ENCODE measurements at regions not wholly inside any gene's neighbourhood (a gene's known extent, or its start where the extent isn't known, plus 50 kb on each side); places are given as distances from the start of the nearest gene placed in this dataset.
"Not testable (repeated sequence)": the region's sequence is repeated elsewhere in the genome, so short reads cannot be mapped to it uniquely, and the experiment has no call there.

DNA sequence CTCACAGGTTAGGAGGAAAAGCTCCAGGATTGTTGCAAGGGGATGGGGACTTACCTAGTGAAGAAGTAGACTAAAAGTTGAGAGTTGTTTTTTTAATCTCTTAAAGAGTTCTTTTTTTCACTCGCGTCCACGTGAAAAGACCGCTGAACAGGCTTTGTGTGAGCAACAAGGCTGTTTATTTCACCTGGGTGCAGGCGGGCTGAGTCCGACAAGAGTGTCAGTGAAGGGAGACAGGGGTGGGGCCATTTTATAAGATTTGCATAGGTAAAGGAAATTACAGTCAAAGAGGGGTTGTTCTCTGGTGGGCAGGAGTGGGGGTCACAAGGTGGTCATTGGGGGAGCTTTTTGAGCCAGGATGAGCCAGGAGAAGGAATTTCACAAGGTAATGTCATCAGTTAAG is 249.7 kb downstream of the USP25 start:
- H3K27ac Mint-ChIP-seq; H3K27me3 Mint-ChIP-seq; POLR2A ChIA-PET; H3K4me1 Mint-ChIP-seq; DNase-seq; intact Hi-C loops (cut with DNase I, micrococcal nuclease); H3K4me3 Mint-ChIP-seq; H3K9me3 Mint-ChIP-seq (ENCODE audit: low read depth); H3K36me3 Mint-ChIP-seq (ENCODE audit: low read depth); CTCF ChIA-PET; ATAC-seq: not testable (repeated sequence)

DNA sequence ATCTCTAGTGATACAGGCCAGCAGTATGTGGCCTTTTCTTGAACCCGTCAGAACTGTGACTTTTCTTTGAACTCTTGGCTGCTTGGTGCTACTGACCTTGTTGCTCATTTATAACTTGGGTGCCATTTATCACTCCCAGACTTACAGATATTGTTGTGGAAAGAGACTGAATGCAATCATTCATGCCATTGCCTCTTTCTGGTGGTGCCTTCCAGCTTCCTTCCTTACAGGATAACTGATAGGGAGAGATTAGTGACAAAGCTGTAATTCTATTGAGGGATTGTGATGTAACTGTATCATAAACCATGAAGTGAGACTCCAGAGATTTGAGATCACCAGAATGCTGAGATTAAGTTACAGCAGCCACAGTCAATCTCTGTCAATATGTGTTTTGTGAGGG is 256.5 kb downstream of the USP25 start:
- H3K4me3 Mint-ChIP-seq = no peak overlapping the region
- POLR2A ChIA-PET = no interaction called here
- H3K9me3 Mint-ChIP-seq (ENCODE audit: low read depth) = no peaks in the 10 kb centered on the region
- DNase-seq = no peak
- H3K27me3 Mint-ChIP-seq = no peaks in the 10 kb centered on the region
- intact Hi-C loops (cut with DNase I, micrococcal nuclease) = no loop called here
- no peak for ATAC-seq
- H3K4me1 Mint-ChIP-seq = no peaks in the 10 kb centered on the region
- no peak overlapping the region for H3K27ac Mint-ChIP-seq
- CTCF ChIA-PET = no interaction called here
- H3K36me3 Mint-ChIP-seq (ENCODE audit: low read depth) = no peaks in the 10 kb centered on the region

- Mint-ChIP-seq H3K4me1 (no peaks in the 10 kb centered on the region), H3K27me3 (no peaks in the 10 kb centered on the region), H3K4me3 (no peak overlapping the region), H3K27ac (no peak overlapping the region), H3K9me3 (ENCODE audit: low read depth) (no peaks in the 10 kb centered on the region), H3K36me3 (ENCODE audit: low read depth) (no peaks in the 10 kb centered on the region)
- DNase-seq (no peak), ATAC-seq (peak; percentile 30)
- intact Hi-C loops (cut with DNase I, micrococcal nuclease) = no loop called here
- CTCF ChIA-PET = interaction anchor here (0.8 kb wide), 1 partner anchor 25 kb away, joined by 3 read pairs; no protein-coding TSS in a partner anchor
- POLR2A ChIA-PET = no interaction called here
Measured at GRCh38 chr21:15992171-15992570, 262.4 kb downstream of the USP25 start.

- Mint-ChIP-seq H3K27me3 (no peaks in the 10 kb centered on the region), H3K36me3 (ENCODE audit: low read depth) (no peaks in the 10 kb centered on the region), H3K4me1 (no peaks in the 10 kb centered on the region), H3K4me3 (no peak overlapping the region), H3K27ac (no peak overlapping the region), H3K9me3 (ENCODE audit: low read depth) (no peaks in the 10 kb centered on the region)
- POLR2A ChIA-PET = no interaction called here
- intact Hi-C loops (cut with DNase I, micrococcal nuclease) = no loop called here
- CTCF ChIA-PET = no interaction called here
- no peak for ATAC-seq
- no peak for DNase-seq
Measured at GRCh38 chr21:15993951-15994350, 264.2 kb downstream of the USP25 start.

- no peak for DNase-seq
- no peak for ATAC-seq
- H3K9me3 Mint-ChIP-seq (ENCODE audit: low read depth) = no peaks in the 10 kb centered on the region
- ChIA-PET POLR2A (no interaction called here), CTCF (interaction anchor here (0.6 kb wide), 1 partner anchor 862 kb away, joined by 3 read pairs; no protein-coding TSS in a partner anchor)
- intact Hi-C loops (cut with DNase I, micrococcal nuclease) = loop anchor here in 1 of 2 experiments (10.0 kb wide), 1 partner anchor 335 kb away; no protein-coding TSS in a partner anchor
- peaks cover 2% of the 10 kb centered on the region for H3K27me3 Mint-ChIP-seq
- no peaks in the 10 kb centered on the region for H3K4me1 Mint-ChIP-seq
- H3K27ac Mint-ChIP-seq = no peak overlapping the region
- H3K36me3 Mint-ChIP-seq (ENCODE audit: low read depth) = no peaks in the 10 kb centered on the region
- H3K4me3 Mint-ChIP-seq = no peak overlapping the region
Measured at GRCh38 chr21:15999741-16000140, 270.0 kb downstream of the USP25 start.

DNA sequence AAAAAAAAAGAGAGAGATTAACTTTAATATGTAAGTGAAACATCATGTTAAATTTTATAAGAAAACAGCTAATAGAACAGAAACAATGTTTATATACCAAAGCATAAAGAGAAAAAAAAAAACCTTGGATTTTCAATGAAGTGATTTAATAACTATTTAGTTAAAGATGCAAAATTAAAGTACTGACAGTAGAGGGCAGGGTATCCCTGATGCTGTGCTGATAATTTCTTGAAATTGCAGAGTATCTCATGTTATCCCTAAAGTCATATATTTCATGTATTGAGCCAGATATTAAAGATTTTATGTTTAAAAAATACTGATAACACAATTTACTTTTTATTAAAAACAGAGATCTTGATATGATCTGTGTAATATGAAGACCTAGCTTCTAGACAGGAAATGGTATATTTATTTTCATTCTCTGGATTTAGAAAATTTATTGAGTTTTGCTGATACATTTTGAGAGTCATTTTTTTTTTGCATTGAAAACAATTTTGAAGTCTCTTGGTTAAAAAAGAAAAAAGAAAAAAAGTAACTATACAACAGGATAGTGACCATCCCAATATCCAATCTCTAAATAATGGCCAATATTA is 273.2 kb downstream of the USP25 start:
- ChIA-PET CTCF (no interaction called here), POLR2A (no interaction called here)
- Mint-ChIP-seq H3K27ac (no peak overlapping the region), H3K4me3 (no peak overlapping the region), H3K9me3 (ENCODE audit: low read depth) (no peaks in the 10 kb centered on the region), H3K27me3 (peaks cover 2% of the 10 kb centered on the region), H3K36me3 (ENCODE audit: low read depth) (no peaks in the 10 kb centered on the region), H3K4me1 (no peaks in the 10 kb centered on the region)
- intact Hi-C loops (cut with DNase I, micrococcal nuclease) = loop anchor here in 1 of 2 experiments (10.0 kb wide), 1 partner anchor 332 kb away; no protein-coding TSS in a partner anchor
- DNase-seq = no peak
- no peak for ATAC-seq

DNA sequence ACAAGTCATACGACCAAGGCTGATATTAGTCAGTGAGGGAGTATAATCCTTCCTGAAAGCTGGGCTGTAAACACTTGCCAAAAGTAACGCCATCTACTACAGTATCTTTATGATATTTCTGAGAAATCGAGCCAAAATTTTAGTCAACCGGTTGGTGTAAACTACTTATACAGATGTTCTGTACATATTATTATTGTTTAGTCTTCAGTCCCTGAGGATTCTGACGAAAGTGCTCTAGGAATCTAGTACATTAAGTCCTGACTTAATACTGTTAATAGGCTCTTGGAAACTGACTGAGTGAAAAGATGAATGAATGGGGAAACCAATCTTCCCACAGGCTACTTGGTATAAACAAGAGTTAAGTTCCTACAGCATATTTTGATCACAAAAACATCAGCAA is 274.3 kb downstream of the USP25 start:
- no peaks in the 10 kb centered on the region for H3K9me3 Mint-ChIP-seq (ENCODE audit: low read depth)
- ChIA-PET POLR2A (no interaction called here), CTCF (no interaction called here)
- H3K4me3 Mint-ChIP-seq = no peak overlapping the region
- no peaks in the 10 kb centered on the region for H3K36me3 Mint-ChIP-seq (ENCODE audit: low read depth)
- intact Hi-C loops (cut with DNase I, micrococcal nuclease) = loop anchor here in 1 of 2 experiments (10.0 kb wide), 1 partner anchor 331 kb away; no protein-coding TSS in a partner anchor
- H3K4me1 Mint-ChIP-seq = no peaks in the 10 kb centered on the region
- H3K27me3 Mint-ChIP-seq = peaks cover 2% of the 10 kb centered on the region
- ATAC-seq = no peak
- H3K27ac Mint-ChIP-seq = no peak overlapping the region
- no peak for DNase-seq

DNA sequence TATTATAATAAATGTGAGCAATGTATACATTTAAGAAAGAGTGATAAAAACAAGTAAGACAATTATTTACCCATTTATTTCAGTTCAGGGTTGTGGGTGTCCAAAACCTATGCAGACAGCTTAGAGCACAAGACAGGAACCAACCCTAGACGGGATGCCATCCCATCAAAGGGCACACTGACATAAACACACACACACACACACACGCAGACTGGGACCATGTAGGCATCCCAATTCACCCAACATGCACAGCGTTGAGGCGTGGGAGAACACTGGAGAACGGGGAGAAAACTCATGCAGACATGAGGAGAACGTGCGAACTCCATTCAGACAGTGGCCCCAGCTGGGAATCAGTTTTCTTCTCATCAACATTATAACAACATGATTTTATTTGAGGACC is 274.7 kb downstream of the USP25 start:
- H3K4me1 Mint-ChIP-seq = no peaks in the 10 kb centered on the region
- no peak overlapping the region for H3K27ac Mint-ChIP-seq
- ChIA-PET CTCF (no interaction called here), POLR2A (no interaction called here)
- intact Hi-C loops (cut with DNase I, micrococcal nuclease) = loop anchor here in 1 of 2 experiments (10.0 kb wide), 1 partner anchor 330 kb away; no protein-coding TSS in a partner anchor
- ATAC-seq (no peak), DNase-seq (no peak)
- no peak overlapping the region for H3K4me3 Mint-ChIP-seq
- H3K9me3 Mint-ChIP-seq (ENCODE audit: low read depth) = no peaks in the 10 kb centered on the region
- H3K27me3 Mint-ChIP-seq = peaks cover 2% of the 10 kb centered on the region
- H3K36me3 Mint-ChIP-seq (ENCODE audit: low read depth) = no peaks in the 10 kb centered on the region

GRCh38 chr21:16005996-16006395 is 276.2 kb downstream of the USP25 start:
- Mint-ChIP-seq H3K27me3 (peaks cover 2% of the 10 kb centered on the region), H3K36me3 (ENCODE audit: low read depth) (no peaks in the 10 kb centered on the region), H3K4me1 (no peaks in the 10 kb centered on the region), H3K4me3 (no peak overlapping the region), H3K9me3 (ENCODE audit: low read depth) (no peaks in the 10 kb centered on the region), H3K27ac (no peak overlapping the region)
- ATAC-seq = no peak
- CTCF ChIA-PET = interaction anchor here (0.5 kb wide), 1 partner anchor 855 kb away, joined by 3 read pairs; no protein-coding TSS in a partner anchor
- no peak for DNase-seq
- POLR2A ChIA-PET = no interaction called here
- intact Hi-C loops (cut with DNase I, micrococcal nuclease) = loop anchor here in 1 of 2 experiments (10.0 kb wide), 1 partner anchor 329 kb away; no protein-coding TSS in a partner anchor

- ChIA-PET POLR2A (no interaction called here), CTCF (no interaction called here)
- H3K36me3 Mint-ChIP-seq (ENCODE audit: low read depth) = no peaks in the 10 kb centered on the region
- no peak for ATAC-seq
- no peaks in the 10 kb centered on the region for H3K9me3 Mint-ChIP-seq (ENCODE audit: low read depth)
- no peak overlapping the region for H3K27ac Mint-ChIP-seq
- intact Hi-C loops (cut with DNase I, micrococcal nuclease) = loop anchor here in 1 of 2 experiments (10.0 kb wide), 1 partner anchor 327 kb away; no protein-coding TSS in a partner anchor
- no peak overlapping the region for H3K4me3 Mint-ChIP-seq
- H3K4me1 Mint-ChIP-seq = no peaks in the 10 kb centered on the region
- no peak for DNase-seq
- H3K27me3 Mint-ChIP-seq = peaks cover 2% of the 10 kb centered on the region
Measured at GRCh38 chr21:16007943-16008342, 278.2 kb downstream of the USP25 start.

GRCh38 chr21:16011719-16012118 is 281.9 kb downstream of the USP25 start:
- no peak for DNase-seq
- no peak overlapping the region for H3K27ac Mint-ChIP-seq
- CTCF ChIA-PET = interaction anchor here (0.6 to 1.2 kb wide), 2 partner anchors 10 to 356 kb away, joined by 3 read pairs; no protein-coding TSS in a partner anchor
- H3K27me3 Mint-ChIP-seq = no peaks in the 10 kb centered on the region
- intact Hi-C loops (cut with DNase I, micrococcal nuclease) = no loop called here
- no peak overlapping the region for H3K4me3 Mint-ChIP-seq
- no peaks in the 10 kb centered on the region for H3K4me1 Mint-ChIP-seq
- no peak for ATAC-seq
- no peaks in the 10 kb centered on the region for H3K36me3 Mint-ChIP-seq (ENCODE audit: low read depth)
- POLR2A ChIA-PET = no interaction called here
- no peaks in the 10 kb centered on the region for H3K9me3 Mint-ChIP-seq (ENCODE audit: low read depth)

DNA sequence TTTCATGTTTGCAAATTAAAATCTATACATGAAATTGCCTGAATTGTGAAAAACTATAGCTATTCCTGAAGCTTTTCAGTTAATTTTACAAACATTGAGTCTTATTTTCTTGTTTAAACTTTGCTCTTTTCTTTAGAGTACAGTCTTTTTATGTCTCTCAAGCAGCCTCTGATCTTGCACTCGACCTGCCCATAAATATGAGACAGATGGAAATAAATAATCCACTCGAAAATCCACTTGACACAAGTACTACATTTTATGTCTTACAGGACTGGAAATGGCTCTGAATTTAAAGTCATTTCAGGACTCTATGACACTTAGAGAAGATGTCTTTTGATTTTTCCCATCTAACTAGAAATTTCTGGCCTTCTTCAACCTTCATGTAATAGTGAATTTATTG is 283.8 kb downstream of the USP25 start:
- ChIA-PET POLR2A (no interaction called here), CTCF (no interaction called here)
- Mint-ChIP-seq H3K27ac (no peak overlapping the region), H3K4me3 (no peak overlapping the region), H3K4me1 (no peaks in the 10 kb centered on the region), H3K27me3 (no peaks in the 10 kb centered on the region), H3K36me3 (ENCODE audit: low read depth) (no peaks in the 10 kb centered on the region), H3K9me3 (ENCODE audit: low read depth) (no peaks in the 10 kb centered on the region)
- intact Hi-C loops (cut with DNase I, micrococcal nuclease) = no loop called here
- ATAC-seq = no peak
- no peak for DNase-seq
